ENCODE measurements at regions not wholly inside any gene's neighbourhood (a gene's known extent, or its start where the extent isn't known, plus 50 kb on each side); places are given as distances from the start of the nearest gene placed in this dataset.

- H3K27ac ChIP-seq (ENCODE audit: low read depth in 1 of 2, low read length in 2 of 2): no peak overlapping the region
- H3K9ac ChIP-seq (ENCODE audit: low read depth in 1 of 2, low read length in 2 of 2): no peak overlapping the region
- H3K4me1 ChIP-seq (ENCODE audit: control insufficient read depth in 4 of 4, insufficient read depth in 4 of 4, low read length in 3 of 4): no peaks in the 10 kb centered on the region
- H3K36me3 ChIP-seq (ENCODE audit: control insufficient read depth in 4 of 4, insufficient read depth in 3 of 4, low read depth in 1 of 4, low read length in 3 of 4): no peaks in the 10 kb centered on the region
- 71% methylated on average over 4 of the region's 4 CpGs for WGBS
- no peak for DNase-seq (ENCODE audit: low spot score)
- no peaks in the 10 kb centered on the region for H3K27me3 ChIP-seq (ENCODE audit: control insufficient read depth in 4 of 4, insufficient read depth in 4 of 4, low read length in 3 of 4)
- TF ChIP-seq, protein P1, sequence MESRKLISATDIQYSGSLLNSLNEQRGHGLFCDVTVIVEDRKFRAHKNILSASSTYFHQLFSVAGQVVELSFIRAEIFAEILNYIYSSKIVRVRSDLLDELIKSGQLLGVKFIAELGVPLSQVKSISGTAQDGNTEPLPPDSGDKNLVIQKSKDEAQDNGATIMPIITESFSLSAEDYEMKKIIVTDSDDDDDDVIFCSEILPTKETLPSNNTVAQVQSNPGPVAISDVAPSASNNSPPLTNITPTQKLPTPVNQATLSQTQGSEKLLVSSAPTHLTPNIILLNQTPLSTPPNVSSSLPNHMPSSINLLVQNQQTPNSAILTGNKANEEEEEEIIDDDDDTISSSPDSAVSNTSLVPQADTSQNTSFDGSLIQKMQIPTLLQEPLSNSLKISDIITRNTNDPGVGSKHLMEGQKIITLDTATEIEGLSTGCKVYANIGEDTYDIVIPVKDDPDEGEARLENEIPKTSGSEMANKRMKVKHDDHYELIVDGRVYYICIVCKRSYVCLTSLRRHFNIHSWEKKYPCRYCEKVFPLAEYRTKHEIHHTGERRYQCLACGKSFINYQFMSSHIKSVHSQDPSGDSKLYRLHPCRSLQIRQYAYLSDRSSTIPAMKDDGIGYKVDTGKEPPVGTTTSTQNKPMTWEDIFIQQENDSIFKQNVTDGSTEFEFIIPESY (IDR thresholded peaks at IDR 0.05): no peak
- TF ChIP-seq CTCF (IDR thresholded peaks at IDR 0.05; ENCODE audit: low read depth, low read length, missing input control): no peak
- TF ChIP-seq JUND (IDR thresholded peaks at IDR 0.05): no peak
- no peak for TF ChIP-seq MAX (IDR thresholded peaks at IDR 0.05)
- no peak for TF ChIP-seq GABPA (IDR thresholded peaks at IDR 0.05 in 1 of 2, conservative IDR thresholded peaks at IDR 0.05 in 1 of 2)
- TF ChIP-seq FOXA1 (IDR thresholded peaks at IDR 0.05): no peak
- TF ChIP-seq, protein P2, sequence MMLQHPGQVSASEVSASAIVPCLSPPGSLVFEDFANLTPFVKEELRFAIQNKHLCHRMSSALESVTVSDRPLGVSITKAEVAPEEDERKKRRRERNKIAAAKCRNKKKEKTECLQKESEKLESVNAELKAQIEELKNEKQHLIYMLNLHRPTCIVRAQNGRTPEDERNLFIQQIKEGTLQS (IDR thresholded peaks at IDR 0.05): no peak
- TF ChIP-seq YY1 (IDR thresholded peaks at IDR 0.05): no peak
- no peak for TF ChIP-seq HNF4A (conservative IDR thresholded peaks at IDR 0.05)
- no peak for TF ChIP-seq HNF4G (IDR thresholded peaks at IDR 0.05)
- TF ChIP-seq NR2F2 (IDR thresholded peaks at IDR 0.05): no peak
- TF ChIP-seq SP1 (IDR thresholded peaks at IDR 0.05): no peak
- TF ChIP-seq EGR1 (IDR thresholded peaks at IDR 0.05; ENCODE audit: low read depth in 2 of 2): no peak
- TF ChIP-seq RAD21 (IDR thresholded peaks at IDR 0.05): no peak
- no peak for TF ChIP-seq RXRA (IDR thresholded peaks at IDR 0.05)
- TF ChIP-seq, protein P3, sequence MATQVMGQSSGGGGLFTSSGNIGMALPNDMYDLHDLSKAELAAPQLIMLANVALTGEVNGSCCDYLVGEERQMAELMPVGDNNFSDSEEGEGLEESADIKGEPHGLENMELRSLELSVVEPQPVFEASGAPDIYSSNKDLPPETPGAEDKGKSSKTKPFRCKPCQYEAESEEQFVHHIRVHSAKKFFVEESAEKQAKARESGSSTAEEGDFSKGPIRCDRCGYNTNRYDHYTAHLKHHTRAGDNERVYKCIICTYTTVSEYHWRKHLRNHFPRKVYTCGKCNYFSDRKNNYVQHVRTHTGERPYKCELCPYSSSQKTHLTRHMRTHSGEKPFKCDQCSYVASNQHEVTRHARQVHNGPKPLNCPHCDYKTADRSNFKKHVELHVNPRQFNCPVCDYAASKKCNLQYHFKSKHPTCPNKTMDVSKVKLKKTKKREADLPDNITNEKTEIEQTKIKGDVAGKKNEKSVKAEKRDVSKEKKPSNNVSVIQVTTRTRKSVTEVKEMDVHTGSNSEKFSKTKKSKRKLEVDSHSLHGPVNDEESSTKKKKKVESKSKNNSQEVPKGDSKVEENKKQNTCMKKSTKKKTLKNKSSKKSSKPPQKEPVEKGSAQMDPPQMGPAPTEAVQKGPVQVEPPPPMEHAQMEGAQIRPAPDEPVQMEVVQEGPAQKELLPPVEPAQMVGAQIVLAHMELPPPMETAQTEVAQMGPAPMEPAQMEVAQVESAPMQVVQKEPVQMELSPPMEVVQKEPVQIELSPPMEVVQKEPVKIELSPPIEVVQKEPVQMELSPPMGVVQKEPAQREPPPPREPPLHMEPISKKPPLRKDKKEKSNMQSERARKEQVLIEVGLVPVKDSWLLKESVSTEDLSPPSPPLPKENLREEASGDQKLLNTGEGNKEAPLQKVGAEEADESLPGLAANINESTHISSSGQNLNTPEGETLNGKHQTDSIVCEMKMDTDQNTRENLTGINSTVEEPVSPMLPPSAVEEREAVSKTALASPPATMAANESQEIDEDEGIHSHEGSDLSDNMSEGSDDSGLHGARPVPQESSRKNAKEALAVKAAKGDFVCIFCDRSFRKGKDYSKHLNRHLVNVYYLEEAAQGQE (IDR thresholded peaks at IDR 0.05): no peak
- no peak for TF ChIP-seq FOXA2 (IDR thresholded peaks at IDR 0.05)
- TF ChIP-seq TAF1 (conservative IDR thresholded peaks at IDR 0.05): no peak
- no peak overlapping the region for H3K4me3 ChIP-seq (ENCODE audit: low read depth in 1 of 3, low read length in 3 of 3)
- H3K9me3 ChIP-seq (ENCODE audit: control insufficient read depth in 4 of 4, low read length in 3 of 4): no peaks in the 10 kb centered on the region
Observed at GRCh38 chr1:64335636-64336035, 132.2 kb downstream of the UBE2U start.
